ENCODE measurements at regions not wholly inside any gene's neighbourhood (a gene's known extent, or its start where the extent isn't known, plus 50 kb on each side); places are given as distances from the start of the nearest gene placed in this dataset.

GRCh38 chr2:180655393-180655792, 325.0 kb upstream of the UBE2E3 start:
- H3K9me3 ChIP-seq: no peaks in the 10 kb centered on the region
- no peaks in the 10 kb centered on the region for H3K27me3 ChIP-seq (replicated peaks in 1 of 7)
- no peak for DNase-seq
- WGBS, 5 donors: 72 to 86% (median 81%) methylated on average over 2 of the region's 2 CpGs
- intact Hi-C loops (cut with DNase I; ENCODE audit: low total_unique reads): no loop called here
- TF ChIP-seq CTCF (IDR thresholded peaks at IDR 0.05 in 8 of 11, conservative IDR thresholded peaks at IDR 0.05 in 3 of 11) (no peak), POLR2AphosphoS5 (IDR thresholded peaks at IDR 0.05) (no peak), POLR2A (IDR thresholded peaks at IDR 0.05) (no peak)
- no peak overlapping the region for H3K4me3 ChIP-seq
- no peaks in the 10 kb centered on the region for H3K4me1 ChIP-seq
- no peak overlapping the region for H3K27ac ChIP-seq
- H3K36me3 ChIP-seq: no peaks in the 10 kb centered on the region

GRCh38 chr2:180653481-180653880, 326.9 kb upstream of the UBE2E3 start:
- no peaks in the 10 kb centered on the region for H3K36me3 ChIP-seq
- H3K4me3 ChIP-seq: no peak overlapping the region
- H3K4me1 ChIP-seq: no peaks in the 10 kb centered on the region
- intact Hi-C loops (cut with DNase I; ENCODE audit: low total_unique reads): no loop called here
- DNase-seq: no peak
- H3K27me3 ChIP-seq (replicated peaks in 1 of 7): no peaks in the 10 kb centered on the region
- H3K27ac ChIP-seq: no peak overlapping the region
- H3K9me3 ChIP-seq: no peaks in the 10 kb centered on the region
- no peak for TF ChIP-seq POLR2AphosphoS5 (IDR thresholded peaks at IDR 0.05)
- TF ChIP-seq CTCF (IDR thresholded peaks at IDR 0.05 in 8 of 11, conservative IDR thresholded peaks at IDR 0.05 in 3 of 11): no peak
- TF ChIP-seq POLR2A (IDR thresholded peaks at IDR 0.05): no peak

DNA sequence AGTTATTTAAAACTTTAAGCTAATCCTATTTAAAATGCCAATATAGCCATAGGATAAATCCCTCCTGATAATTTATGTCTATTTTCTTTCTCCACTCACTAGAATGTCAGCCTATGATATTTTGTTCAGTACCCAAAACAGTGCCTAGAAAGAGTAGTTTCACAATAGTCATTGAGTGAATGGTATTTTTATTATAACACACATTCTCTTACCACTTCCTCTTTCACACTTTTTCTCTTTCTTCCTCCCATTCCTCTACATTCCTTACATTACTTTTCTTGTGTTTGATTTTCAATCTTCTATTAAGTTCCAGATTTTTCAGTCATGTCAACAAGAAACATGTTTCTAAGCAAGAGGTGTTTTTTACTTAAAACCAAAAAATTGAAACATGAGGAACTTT, 327.6 kb upstream of the UBE2E3 start:
- H3K36me3 ChIP-seq: no peaks in the 10 kb centered on the region
- no peak overlapping the region for H3K27ac ChIP-seq
- no peak overlapping the region for H3K4me3 ChIP-seq
- intact Hi-C loops (cut with DNase I; ENCODE audit: low total_unique reads): no loop called here
- TF ChIP-seq POLR2A (IDR thresholded peaks at IDR 0.05): no peak
- TF ChIP-seq POLR2AphosphoS5 (IDR thresholded peaks at IDR 0.05): no peak
- no peak for TF ChIP-seq CTCF (IDR thresholded peaks at IDR 0.05 in 8 of 11, conservative IDR thresholded peaks at IDR 0.05 in 3 of 11)
- no peaks in the 10 kb centered on the region for H3K9me3 ChIP-seq
- DNase-seq: no peak
- H3K27me3 ChIP-seq (replicated peaks in 1 of 7): no peaks in the 10 kb centered on the region
- H3K4me1 ChIP-seq: no peaks in the 10 kb centered on the region

DNA sequence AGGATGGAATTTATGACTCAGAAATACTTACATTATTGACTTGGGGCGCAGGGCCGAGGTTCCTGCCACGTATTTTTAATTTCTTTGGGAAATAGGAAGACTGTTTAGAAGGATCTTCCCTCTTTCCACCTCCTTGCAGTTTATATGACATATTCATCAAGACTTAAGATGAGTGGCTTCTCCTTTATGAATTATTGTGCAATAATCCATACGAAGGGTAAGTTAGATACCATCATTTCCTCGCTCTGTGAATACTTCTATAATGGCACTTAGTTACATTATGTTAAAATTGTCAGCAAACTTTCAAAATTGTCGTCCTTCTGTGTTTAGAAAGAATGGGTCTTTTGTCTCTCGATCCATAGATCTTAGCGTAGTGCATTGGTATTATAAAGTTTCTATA, 328.8 kb upstream of the UBE2E3 start:
- H3K36me3 ChIP-seq: no peaks in the 10 kb centered on the region
- no peaks in the 10 kb centered on the region for H3K4me1 ChIP-seq
- TF ChIP-seq POLR2A (IDR thresholded peaks at IDR 0.05): no peak
- no peak for TF ChIP-seq POLR2AphosphoS5 (IDR thresholded peaks at IDR 0.05)
- no peaks in the 10 kb centered on the region for H3K27me3 ChIP-seq (replicated peaks in 1 of 7)
- no peak overlapping the region for H3K4me3 ChIP-seq
- H3K27ac ChIP-seq: no peak overlapping the region
- intact Hi-C loops (cut with DNase I; ENCODE audit: low total_unique reads): no loop called here
- no peak for DNase-seq
- no peaks in the 10 kb centered on the region for H3K9me3 ChIP-seq
- WGBS, 5 donors: 76 to 89% (median 81%) methylated on average over 8 of the region's 8 CpGs

GRCh38 chr2:180647621-180648020, 332.8 kb upstream of the UBE2E3 start:
- Histone ChIP-seq H3K4me3 (no peak overlapping the region), H3K27ac (no peak overlapping the region), H3K9me3 (no peaks in the 10 kb centered on the region), H3K36me3 (no peaks in the 10 kb centered on the region), H3K27me3 (replicated peaks in 1 of 7) (no peaks in the 10 kb centered on the region), H3K4me1 (no peaks in the 10 kb centered on the region)
- no peak for DNase-seq
- 44 to 74% (median 61%) methylated on average over 3 of the region's 3 CpGs for WGBS, 5 donors
- no peak for TF ChIP-seq POLR2AphosphoS5 (IDR thresholded peaks at IDR 0.05)
- no peak for TF ChIP-seq CTCF (IDR thresholded peaks at IDR 0.05 in 8 of 11, conservative IDR thresholded peaks at IDR 0.05 in 3 of 11)
- TF ChIP-seq POLR2A (IDR thresholded peaks at IDR 0.05): no peak
- intact Hi-C loops (cut with DNase I; ENCODE audit: low total_unique reads): no loop called here

All from spleen (tissue), 11 donors.